HL-60/S4 (cell line): ENCODE measurements at regions not wholly inside any gene's neighbourhood (a gene's known extent, or its start where the extent isn't known, plus 50 kb on each side); places are given as distances from the start of the nearest gene placed in this dataset.
"Not testable (repeated sequence)": the region's sequence is repeated elsewhere in the genome, so short reads cannot be mapped to it uniquely, and the experiment has no call there.

Source experiments
- in situ Hi-C: fragments of 300-500 bp; cut with MboI; formaldehyde crosslinking; loops from 2 replicates; pipeline ENCODE4 v1.14.3; 2022; ENCODE audit warnings: low sequenced_read_pairs

DNA sequence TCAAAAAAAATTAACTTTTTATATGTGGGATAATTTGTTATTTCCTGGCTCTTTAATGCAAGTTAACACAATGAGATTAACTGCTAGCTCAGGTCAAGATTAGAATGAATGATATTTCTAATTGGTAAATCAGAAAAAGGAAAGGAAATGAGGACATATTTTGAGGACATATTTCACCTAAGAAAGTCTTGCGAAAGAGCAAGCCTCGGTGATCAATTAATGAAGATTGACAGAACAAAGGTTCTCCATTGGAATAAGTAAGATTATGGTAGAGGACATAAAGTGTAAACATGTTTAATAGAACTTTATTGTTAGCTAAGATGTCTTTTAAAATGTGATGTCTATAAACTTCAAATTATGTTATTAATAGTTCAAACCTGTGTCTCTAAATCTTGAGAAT is 1617.8 kb downstream of the KCNT2 start:
- in situ Hi-C loops: no loop called here

DNA sequence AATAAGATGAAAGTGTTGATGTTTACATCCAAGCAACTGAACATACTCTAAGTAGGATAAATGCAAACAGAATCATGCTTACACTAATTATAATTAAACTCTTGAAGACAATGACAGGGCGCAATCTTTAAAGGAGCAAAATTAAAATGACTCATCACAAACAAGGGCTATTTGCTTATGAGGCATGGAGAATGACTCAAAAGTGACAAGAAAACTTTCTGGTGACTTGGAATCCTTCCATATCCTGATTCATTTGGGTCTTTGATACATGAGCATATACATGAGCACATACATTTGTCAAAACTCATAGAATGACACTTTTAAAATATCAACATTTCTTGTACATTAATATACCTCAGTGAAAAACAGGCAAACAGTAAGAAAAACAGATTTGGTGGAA is 1632.3 kb downstream of the KCNT2 start:
- in situ Hi-C loops: no loop called here

DNA sequence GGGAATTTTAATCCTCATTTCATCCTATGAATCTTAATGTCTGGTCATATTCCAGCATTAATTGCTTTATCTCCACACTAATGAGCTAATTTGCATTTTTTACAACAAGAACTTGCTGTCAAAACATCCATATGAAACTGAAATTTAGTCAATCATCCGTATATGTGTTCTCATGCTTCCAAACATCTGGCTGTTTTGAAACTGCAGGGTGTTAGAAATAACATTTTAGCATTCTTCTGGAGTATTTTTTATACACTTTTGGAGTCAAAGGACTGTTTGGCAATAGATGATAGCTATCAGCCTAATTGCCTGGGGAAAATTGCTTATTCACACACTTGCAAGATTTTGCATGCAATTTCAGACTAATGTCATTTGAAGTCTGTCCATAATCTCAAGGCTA is 1639.3 kb downstream of the KCNT2 start:
- in situ Hi-C loops: no loop called here

DNA sequence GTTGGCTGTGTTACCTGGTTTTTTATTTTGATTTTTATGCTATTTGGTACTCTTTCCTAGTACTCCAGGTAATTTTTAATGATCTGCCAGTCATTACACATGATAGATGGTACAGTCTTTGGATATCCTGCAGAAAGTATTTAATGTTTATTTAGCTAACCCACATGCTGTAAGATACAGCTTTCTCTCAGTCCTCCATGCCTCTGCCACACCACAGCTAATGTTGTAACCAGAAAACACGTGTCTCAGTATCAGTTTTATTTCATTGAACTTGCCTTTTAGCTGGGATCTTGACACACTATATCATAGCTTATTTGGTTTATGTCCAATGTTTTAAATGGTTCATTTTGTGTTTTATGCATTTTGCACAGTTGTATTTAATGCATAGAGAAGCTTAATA is 1648.4 kb downstream of the KCNT2 start:
- in situ Hi-C loops: no loop called here

DNA sequence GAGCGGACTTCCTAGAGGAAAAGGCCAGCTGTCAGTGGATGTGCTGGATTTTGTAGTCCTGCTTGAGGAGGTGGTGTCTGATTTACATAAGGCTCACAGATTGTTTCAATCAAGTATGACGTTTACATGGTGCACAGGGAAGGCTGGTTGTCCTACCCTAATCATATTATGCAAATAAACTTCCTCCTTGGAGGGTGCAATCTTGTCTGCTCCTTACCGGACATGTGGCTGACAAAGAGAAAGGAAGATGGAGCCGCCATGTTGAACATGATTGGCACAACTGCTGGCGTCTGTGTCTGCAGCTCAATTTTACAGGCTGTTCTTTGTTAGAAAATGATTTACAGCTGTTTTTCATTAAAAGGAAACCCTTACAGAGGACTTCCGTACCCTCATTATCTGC is 1656.1 kb downstream of the KCNT2 start:
- in situ Hi-C loops: no loop called here

DNA sequence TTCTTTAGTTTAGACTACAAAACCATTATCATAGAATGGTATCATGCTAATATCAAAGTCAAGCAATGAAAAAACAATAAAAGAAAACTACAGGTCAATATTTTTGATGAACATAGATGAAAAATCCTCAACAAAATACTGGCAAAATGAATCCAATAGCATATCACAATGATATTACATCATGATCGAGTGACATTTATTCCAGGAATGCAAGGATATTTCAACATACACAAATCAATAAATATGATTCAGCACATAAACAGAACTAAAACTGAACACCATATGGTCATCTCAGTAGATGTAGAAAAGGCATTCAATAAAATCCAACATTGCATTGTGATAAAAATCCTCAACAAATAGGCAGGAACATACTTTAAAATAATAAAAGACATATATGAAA is 1657.7 kb downstream of the KCNT2 start:
- in situ Hi-C loops: no loop called here

DNA sequence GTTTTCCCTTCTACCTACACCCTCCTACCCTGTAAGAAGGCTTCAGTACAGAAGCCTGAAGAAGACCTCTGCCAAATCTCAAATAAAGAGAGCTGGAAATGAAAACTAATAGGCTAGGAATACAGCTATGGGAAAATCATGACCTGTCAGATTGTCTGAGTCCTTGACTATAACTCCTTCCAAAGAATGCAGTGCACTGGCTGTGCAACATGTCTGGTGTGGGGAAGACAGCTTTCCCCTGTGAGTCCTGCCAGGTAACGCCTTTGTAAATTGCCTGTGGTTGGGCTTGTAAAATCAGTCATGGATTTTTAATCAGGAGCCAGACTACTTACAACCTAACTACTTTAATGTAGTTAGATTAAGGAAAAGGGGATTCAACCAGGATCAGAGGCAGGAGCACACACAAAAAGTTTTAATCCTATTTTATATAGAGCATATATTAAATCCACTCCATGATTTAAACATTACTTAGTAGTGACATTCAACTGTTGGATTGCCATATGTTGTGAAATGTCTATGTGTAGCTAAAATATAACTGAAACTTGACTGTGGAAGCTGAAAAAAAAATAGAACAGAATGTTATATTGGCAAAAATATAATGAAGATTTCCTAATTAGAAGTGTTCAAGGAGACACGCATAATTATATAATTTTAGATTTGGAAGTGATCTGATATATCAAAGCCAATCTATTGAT is 1667.8 kb downstream of the KCNT2 start:
- in situ Hi-C loops: no loop called here

DNA sequence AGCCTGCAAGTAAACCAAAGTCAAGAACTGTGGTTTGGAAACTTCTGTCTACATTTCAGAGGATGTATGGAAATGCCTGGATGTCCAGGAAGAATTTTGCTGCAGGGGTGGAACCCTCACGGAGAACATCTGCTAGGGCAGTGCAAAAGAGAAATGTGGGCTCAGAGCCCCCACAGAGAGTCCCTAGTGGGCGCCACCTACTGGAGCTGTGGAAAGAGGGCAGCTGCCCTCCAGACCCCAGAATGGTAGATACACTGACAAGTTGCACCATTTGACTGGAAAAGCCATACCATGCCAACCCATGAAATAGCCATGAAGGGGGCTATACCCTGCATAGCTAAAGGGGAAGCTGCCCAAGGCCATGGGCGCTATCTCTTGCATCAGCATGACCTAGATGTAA is 1672.4 kb downstream of the KCNT2 start:
- in situ Hi-C loops: no loop called here

DNA sequence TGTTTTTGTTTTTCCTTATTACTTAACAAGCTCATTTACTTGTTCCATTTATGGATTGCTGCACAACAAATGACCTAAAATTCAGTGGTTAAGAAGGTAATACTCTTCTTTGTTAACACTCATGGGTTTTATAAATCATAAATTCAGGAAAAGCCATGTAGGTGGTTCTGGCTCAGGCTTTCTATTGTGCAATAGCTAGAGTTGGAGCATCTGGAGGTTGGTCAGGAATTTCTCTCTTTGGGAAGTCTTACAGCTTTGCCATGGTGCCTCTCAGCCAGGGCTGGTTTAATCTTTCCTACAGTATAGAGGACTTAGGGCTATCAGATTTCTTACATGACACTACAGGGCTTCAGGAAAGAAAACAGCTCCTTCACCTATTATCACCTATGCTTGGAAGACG is 1677.1 kb downstream of the KCNT2 start:
- in situ Hi-C loops: no loop called here

DNA sequence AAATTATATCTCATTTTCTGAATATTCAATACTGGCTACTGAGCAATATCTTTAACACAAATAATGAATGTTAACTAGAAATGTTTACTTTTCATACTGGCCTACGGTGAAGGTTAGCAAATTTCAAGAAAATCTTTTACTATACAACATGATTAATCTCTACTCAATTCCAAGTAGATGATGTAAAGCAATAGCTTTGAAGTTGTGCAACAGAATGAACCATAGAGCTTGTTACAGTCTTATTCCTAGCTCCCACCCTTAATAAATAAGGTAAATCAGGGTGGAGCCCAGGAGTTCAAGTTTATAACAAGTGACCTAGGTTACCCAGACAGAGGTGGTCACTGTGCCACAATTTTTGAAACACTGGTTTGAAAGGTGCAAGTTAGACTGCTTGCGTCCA is 1678.1 kb downstream of the KCNT2 start:
- in situ Hi-C loops: no loop called here

DNA sequence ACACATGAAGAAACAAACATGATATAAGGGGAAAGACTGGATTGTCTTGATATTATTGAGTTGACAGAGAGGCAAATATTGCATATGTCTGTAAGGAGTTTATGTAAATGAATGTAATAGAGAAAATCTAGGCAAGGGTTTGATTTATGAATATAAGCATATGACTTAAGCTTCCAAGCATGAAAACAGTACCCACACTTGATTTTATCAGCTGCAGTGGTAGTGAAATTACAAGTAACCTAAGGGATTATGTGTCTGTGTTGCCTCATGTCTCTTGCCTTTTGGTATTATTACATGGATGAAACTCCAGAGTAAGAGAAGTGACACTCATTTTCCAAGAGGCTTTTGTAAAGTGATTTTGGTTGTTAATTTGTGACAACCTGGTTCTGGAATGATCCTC is 1678.9 kb downstream of the KCNT2 start:
- in situ Hi-C loops: no loop called here

DNA sequence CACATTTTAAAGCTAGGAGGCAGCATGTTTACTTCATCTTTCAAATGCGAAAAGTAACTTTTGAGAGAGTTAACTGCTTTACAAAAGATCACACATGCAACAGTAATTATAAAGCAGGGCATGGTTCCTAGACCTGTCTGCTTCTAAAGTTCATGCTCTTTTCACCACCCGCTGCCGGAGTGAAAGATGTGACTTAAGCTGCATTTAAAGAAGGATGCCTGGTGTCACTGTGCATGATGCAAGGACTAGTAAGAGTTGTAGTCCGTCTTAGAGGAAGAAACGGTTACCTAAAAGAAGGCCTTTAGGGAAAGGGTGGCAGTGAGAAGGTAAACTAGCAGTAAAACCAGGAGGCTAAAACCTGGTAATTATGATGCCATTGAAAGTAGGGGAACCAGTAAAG is 1689.1 kb downstream of the KCNT2 start:
- in situ Hi-C loops: no loop called here

DNA sequence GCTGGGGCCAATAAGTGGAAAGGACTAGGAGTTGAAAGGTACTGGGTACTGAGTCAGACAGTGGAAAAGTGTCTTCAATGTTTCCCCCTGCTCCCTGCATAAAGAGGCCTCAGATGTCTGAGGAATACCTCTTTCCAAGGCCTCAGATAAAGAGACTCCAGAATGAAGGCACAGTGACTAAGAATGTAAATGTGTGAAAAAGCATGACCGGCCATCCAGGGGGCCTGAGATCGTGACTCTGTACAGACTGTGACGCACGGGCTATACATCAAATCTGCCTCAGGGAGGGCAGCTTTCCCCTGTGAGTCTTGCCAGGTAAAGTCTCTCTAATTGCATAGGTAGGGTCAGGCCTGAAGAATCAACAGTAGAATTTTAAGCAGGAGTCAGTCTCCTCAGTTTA is 1690.5 kb downstream of the KCNT2 start:
- in situ Hi-C loops: no loop called here

DNA sequence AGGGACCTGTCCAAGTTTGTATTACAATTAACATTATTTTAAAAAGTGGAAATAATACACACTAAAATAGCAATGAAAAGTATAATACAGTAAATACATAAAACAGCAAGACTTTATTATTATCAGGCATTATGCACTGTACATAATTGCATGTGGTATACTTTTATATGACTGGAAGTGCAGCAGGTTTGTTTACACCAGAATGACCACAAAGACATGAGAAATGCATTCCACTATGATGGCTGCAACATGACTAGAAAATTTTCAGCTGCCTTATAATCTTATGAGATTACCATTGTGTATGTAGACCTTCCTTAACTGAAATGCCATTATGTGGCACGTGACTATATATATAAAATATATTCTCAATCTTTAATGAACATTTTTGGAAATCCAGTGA is 1699.6 kb downstream of the KCNT2 start:
- in situ Hi-C loops: no loop called here

DNA sequence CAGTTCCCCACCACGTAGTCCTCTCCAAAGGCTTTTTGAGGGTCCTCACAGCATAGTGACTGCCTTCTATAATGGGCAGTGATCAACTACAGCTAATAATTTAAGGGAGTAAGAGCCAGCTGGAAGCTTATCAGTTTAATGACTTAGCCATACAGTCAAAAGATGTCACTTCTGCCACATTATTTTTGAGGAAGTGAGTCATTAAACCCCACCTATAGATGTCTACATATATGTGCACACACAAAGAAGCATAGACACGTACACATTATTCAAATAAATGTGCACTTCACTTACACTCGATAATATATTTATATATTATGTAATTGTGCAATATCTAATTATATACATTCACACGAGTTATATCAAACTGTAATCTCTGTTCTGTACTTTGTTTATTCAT is 1704.7 kb downstream of the KCNT2 start:
- in situ Hi-C loops: no loop called here

DNA sequence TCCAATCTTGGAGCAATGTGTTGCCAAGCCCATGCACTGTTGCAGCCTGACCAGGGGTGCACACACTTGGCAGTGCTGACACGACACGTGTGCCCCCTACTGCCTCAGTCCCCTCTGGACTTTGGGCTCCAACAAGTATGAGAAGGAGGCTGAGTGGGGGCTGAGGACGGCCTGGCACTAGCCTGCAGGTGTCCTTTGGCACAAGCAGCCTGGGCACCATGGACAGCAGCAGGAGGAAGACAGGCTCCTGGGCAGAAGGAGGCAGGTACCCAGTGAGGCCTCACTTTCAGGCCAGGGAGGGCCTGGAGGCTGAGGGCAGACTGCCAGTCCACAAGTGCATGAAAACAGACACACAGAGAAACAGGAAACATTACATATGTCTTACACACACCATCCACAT is 1702.9 kb upstream of the B3GALT2 start:
- in situ Hi-C loops: no loop called here

DNA sequence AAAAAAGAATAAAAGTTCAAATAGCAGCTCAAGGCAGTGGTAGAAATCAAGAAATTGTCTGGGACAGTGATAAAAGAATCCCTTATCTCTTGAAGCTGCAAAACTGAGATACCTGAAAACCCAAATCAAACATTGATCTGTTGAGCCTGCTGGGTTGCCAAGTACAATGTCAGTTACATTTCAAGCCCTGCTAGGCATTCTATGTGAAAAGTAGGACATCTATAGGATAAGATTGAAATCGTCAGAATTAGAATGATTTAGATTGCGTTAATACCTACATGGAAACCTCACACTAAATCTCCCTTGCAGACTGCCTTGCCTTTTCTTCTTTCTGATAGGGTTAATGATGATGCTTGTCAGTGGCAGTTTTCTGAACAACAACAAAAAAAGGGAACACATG is 1684.4 kb upstream of the B3GALT2 start:
- in situ Hi-C loops: no loop called here

DNA sequence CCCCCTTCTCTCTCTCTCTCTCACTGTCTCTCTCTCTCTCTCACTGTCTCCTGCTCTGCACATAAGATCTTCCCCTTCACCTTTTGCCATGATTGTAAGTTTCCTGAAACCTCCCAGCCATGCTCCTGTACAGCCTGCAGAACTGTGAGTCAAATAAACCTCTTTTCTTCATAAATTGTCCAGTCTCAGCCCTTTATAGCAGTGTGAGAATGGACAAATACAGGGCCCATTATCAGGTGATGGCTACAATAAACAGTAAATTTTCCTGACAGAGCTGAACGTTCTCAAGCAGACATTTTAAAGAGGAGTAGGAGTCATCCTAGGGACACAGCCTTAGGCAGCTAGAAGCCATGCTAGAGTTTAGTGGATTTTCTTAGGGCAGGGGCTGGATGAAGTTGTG is 1679.7 kb upstream of the B3GALT2 start:
- in situ Hi-C loops: no loop called here

DNA sequence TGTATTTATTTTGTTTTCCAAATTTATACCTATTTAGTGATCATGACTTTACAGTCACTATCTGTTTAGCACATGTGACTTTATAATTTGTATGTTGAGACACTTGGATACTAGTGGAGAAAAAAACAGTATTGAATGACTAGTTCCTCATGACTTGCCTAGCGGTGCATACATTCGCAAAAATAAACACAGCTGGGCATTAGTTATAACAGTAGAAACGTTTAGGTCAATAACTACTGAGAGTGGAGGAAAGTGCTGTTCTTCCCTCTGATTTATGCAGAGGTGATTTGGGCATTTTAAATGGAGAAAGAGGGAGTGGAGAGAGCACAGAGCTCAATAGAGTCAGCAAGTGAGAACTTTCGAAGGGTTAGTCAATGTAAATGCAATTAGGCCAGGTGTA is 1679.0 kb upstream of the B3GALT2 start:
- in situ Hi-C loops: no loop called here

DNA sequence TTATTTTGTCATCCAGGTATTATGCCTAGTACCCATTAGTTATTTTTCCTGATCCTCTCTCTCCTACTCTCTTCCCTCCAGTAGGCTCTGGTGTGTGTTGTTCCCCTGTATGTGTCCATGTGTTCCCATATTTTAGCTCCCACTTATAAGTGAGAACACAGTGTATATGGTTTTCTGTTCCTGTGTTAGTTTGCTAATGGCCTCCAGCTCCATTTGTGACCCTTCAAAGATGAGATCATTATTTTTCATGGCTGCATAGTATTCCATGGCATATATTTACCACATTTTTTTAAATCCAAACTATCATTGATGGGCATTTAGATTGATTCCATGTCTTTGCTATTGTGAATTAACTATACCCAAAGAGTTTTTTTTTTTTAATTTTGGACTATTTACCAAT is 1675.7 kb upstream of the B3GALT2 start:
- in situ Hi-C loops: no loop called here

DNA sequence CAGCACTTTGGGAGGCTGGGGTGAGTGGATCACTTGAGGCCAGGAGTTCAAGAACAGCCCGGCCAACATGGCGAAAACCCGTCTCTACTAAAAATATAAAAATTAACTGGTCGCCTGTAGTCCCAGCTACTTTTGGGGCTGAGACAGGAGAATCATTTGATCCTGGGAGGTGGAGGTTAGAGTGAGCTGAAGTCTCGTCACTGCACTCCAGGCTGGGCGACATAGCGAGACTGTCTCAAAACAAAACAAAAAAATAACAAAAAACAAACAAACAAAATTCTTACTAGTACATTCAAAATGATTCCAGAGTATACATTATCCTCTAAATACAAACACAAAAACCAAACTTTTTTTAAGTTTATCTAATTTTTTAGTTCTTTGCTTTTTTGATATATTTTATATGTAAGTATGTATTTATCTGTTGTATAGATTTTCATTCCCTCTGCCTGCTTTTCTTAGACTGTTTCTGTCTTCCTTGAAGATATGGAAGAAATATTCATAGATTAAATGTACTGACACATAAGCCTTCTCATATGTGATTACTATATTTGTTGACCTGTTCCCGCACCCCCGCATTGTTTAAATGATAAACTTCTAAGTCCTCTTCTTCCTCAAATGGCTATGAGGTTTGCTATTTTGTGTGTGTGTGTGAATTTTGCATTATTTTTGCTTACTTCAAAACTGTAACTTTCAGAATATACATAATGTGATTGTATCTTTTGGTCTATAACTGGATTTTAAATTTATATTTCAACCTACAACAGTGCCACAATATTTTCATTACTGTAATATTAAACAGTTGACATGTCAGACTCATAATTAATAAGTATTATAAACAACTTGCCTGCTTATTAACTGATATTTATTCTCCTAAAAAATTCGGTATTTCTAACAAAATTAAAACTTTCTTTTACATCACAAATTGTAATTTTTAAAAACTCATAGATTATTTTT is 1674.1 kb upstream of the B3GALT2 start:
- in situ Hi-C loops: no loop called here

DNA sequence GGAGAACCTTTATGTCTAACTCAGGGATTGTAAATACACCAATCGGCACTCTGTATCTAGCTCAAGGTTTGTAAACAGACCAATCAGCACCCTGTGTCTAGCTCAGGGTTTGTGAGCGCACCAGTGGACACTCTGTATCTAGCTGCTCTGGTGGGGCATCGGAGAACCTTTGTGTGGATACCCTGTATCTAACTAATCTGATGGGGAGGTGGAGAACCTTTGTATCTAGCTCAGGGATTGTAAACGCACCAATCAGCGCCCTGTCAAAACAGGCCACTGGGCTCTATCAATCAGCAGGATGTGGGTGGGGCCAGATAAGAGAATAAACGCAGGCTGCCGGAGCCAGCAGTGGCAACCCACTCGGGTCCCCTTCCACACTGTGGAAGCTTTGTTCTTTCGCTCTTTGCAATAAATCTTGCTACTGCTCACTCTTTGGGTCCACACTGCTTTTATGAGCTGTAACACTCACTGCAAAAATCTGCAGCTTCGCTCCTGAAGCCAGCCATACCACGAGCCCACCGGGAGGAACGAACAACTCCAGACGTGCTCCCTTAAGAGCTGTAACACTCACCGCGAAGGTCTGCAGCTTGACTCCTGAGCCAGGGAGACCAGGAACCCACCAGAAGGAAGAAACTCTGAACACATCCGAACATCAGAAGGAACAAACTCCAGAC is 1673.2 kb upstream of the B3GALT2 start:
- in situ Hi-C loops: not testable (repeated sequence)
